ENCODE measurements at regions not wholly inside any gene's neighbourhood (a gene's known extent, or its start where the extent isn't known, plus 50 kb on each side); places are given as distances from the start of the nearest gene placed in this dataset.

- Histone ChIP-seq H3K36me3 (replicated peaks in 1 of 2; ENCODE audit: control extremely low read depth in 1 of 2, control insufficient read depth in 1 of 2, extremely low read depth in 1 of 2, insufficient read depth in 2 of 2, low read length in 1 of 2) (no peaks in the 10 kb centered on the region), H3K4me1 (ENCODE audit: control insufficient read depth in 2 of 2, insufficient read depth in 2 of 2, low read length in 2 of 2) (no peaks in the 10 kb centered on the region), H3K27ac (ENCODE audit: low read length in 2 of 2) (no peak overlapping the region), H3K4me3 (ENCODE audit: control extremely low read depth in 1 of 5, extremely low read depth in 1 of 5, insufficient read depth in 1 of 5, low read depth in 2 of 5, low read length in 4 of 5) (no peak overlapping the region), H3K9ac (ENCODE audit: low read length) (no peak overlapping the region), H2AFZ (ENCODE audit: insufficient read depth, low read depth, low read length, poor library complexity, severe bottlenecking) (no peak overlapping the region), H3K79me2 (ENCODE audit: control insufficient read depth, insufficient read depth, low read length) (no peaks in the 10 kb centered on the region), H4K20me1 (ENCODE audit: control insufficient read depth, insufficient read depth, low read length, poor library complexity, severe bottlenecking) (no peaks in the 10 kb centered on the region), H3K9me3 (ENCODE audit: control extremely low read depth in 1 of 3, control insufficient read depth in 2 of 3, insufficient read depth in 1 of 3, low read length in 2 of 3) (peaks cover 0 to 7% (median 0%) of the 10 kb centered on the region in 3 donors), H3K4me2 (replicated peaks; ENCODE audit: low read depth, low read length, poor library complexity, severe bottlenecking) (no peak overlapping the region), H3K27me3 (replicated peaks in 1 of 4; ENCODE audit: control extremely low read depth in 1 of 4, control insufficient read depth in 3 of 4, insufficient read depth in 4 of 4, low read length in 3 of 4) (no peaks in the 10 kb centered on the region)
- Mint-ChIP-seq H3K4me1 (no peaks in the 10 kb centered on the region), H3K27ac (no peak overlapping the region), H3K4me3 (no peak overlapping the region), H3K27me3 (no peaks in the 10 kb centered on the region), H3K9me3 (ENCODE audit: insufficient read depth) (no peaks in the 10 kb centered on the region)
- ATAC-seq (ENCODE audit: low read depth): no peak
- DNase-seq: no peak
- TF ChIP-seq EZH2 (IDR thresholded peaks at IDR 0.05; ENCODE audit: borderline replicate concordance, insufficient read depth, low read depth, low read length, poor library complexity, severe bottlenecking) (no peak), CTCF (IDR thresholded peaks at IDR 0.05) (no peak)
- POLR2A ChIA-PET: no interaction called here
- CTCF ChIA-PET: no interaction called here
- intact Hi-C loops (cut with micrococcal nuclease): no loop called here
These were observed 67.0 kb upstream of the ACTBL2 start for GRCh38 chr5:57549566-57549965.

- Mint-ChIP-seq H3K27ac (no peak overlapping the region), H3K27me3 (no peaks in the 10 kb centered on the region), H3K9me3 (ENCODE audit: insufficient read depth) (no peaks in the 10 kb centered on the region), H3K4me1 (no peaks in the 10 kb centered on the region), H3K4me3 (no peak overlapping the region)
- H3K79me2 ChIP-seq (ENCODE audit: control insufficient read depth, insufficient read depth, low read length): no peaks in the 10 kb centered on the region
- no peaks in the 10 kb centered on the region for H3K36me3 ChIP-seq (replicated peaks in 1 of 2; ENCODE audit: control extremely low read depth in 1 of 2, control insufficient read depth in 1 of 2, extremely low read depth in 1 of 2, insufficient read depth in 2 of 2, low read length in 1 of 2)
- no peak overlapping the region for H3K4me3 ChIP-seq (ENCODE audit: control extremely low read depth in 1 of 5, extremely low read depth in 1 of 5, insufficient read depth in 1 of 5, low read depth in 2 of 5, low read length in 4 of 5)
- ChIA-PET POLR2A (no interaction called here), CTCF (no interaction called here)
- no peak overlapping the region for H2AFZ ChIP-seq (ENCODE audit: insufficient read depth, low read depth, low read length, poor library complexity, severe bottlenecking)
- H3K4me2 ChIP-seq (replicated peaks; ENCODE audit: low read depth, low read length, poor library complexity, severe bottlenecking): no peak overlapping the region
- DNase-seq: no peak
- no peaks in the 10 kb centered on the region for H3K9me3 ChIP-seq (ENCODE audit: control extremely low read depth in 1 of 3, control insufficient read depth in 2 of 3, insufficient read depth in 1 of 3, low read length in 2 of 3)
- H3K9ac ChIP-seq (ENCODE audit: low read length): no peak overlapping the region
- H3K27me3 ChIP-seq (replicated peaks in 1 of 4; ENCODE audit: control extremely low read depth in 1 of 4, control insufficient read depth in 3 of 4, insufficient read depth in 4 of 4, low read length in 3 of 4): no peaks in the 10 kb centered on the region
- TF ChIP-seq EZH2 (IDR thresholded peaks at IDR 0.05; ENCODE audit: borderline replicate concordance, insufficient read depth, low read depth, low read length, poor library complexity, severe bottlenecking) (no peak), CTCF (IDR thresholded peaks at IDR 0.05) (no peak)
- H3K27ac ChIP-seq (ENCODE audit: low read length in 2 of 2): no peak overlapping the region
- no peaks in the 10 kb centered on the region for H4K20me1 ChIP-seq (ENCODE audit: control insufficient read depth, insufficient read depth, low read length, poor library complexity, severe bottlenecking)
- no peaks in the 10 kb centered on the region for H3K4me1 ChIP-seq (ENCODE audit: control insufficient read depth in 2 of 2, insufficient read depth in 2 of 2, low read length in 2 of 2)
- intact Hi-C loops (cut with micrococcal nuclease): no loop called here
- ATAC-seq (ENCODE audit: low read depth): no peak
- no CpG with 5 or more reads among the region's 2 CpGs for WGBS (ENCODE audit: insufficient coverage)
These were observed 58.2 kb upstream of the ACTBL2 start for GRCh38 chr5:57540823-57541222.
